GM12878 (cell line): ENCODE measurements at regions not wholly inside any gene's neighbourhood (a gene's known extent, or its start where the extent isn't known, plus 50 kb on each side); places are given as distances from the start of the nearest gene placed in this dataset.

Source experiments
- ATAC-seq: fragments of 200-7000 bp; cut with Tn5 transposase; 3 replicates; pipeline ENCODE4 v1.9.1; 2020; ENCODE audit warnings: mild to moderate bottlenecking, moderate library complexity
- BruUV-seq: library from RNA; stranded (reverse); fragments of 400-500 nt; replicated peaks from 2 replicates; lab custom pipeline; 2021; lab: Mats Ljungman, UMichigan
- CTCF ChIA-PET: fragments of 300-600 bp; sonication (Branson Sonifier 250); formaldehyde crosslinking; extraction: SDS; loops from one replicate; lab custom pipeline; 2021; ENCODE audit warnings: inconsistent platforms; lab: Yijun Ruan, JAX
- POLR2A ChIA-PET: fragments of 350-600 bp; formaldehyde crosslinking; extraction: SDS; loops from one replicate; lab custom pipeline; 2021; ENCODE audit warnings: inconsistent platforms; lab: Charles Lee
- RAD21 ChIA-PET: fragments of 300-600 bp; sonication (Branson Sonifier 250); formaldehyde crosslinking; loops from one replicate; lab custom pipeline; 2023; ENCODE audit warnings: antibody characterized with exemption; ENCODE audit not compliant: unreplicated experiment; lab: Charles Lee
- SMC1A ChIA-PET: fragments of 300-600 bp; sonication (Branson Sonifier 250); formaldehyde crosslinking; loops from one replicate; lab custom pipeline; 2023; ENCODE audit not compliant: unreplicated experiment, uncharacterized antibody; lab: Charles Lee
- DNase-seq: peaks from one replicate; pipeline ENCODE4 v3.0.0-alpha.2; 2011; ENCODE audit warnings: low read depth, low spot score
- FAIRE-seq: peaks from 3 replicates; lab custom pipeline; 2011; peaks lifted over from hg19 to GRCh38; lab: Jason Lieb, UNC
- H2AFZ ChIP-seq: 2 replicates; pipeline ENCODE4 v1.6.0; 2011; ENCODE audit warnings: low read depth, low read length, control low read depth; ENCODE audit not compliant: control insufficient read depth
- H3K27ac ChIP-seq: 2 replicates; pipeline ENCODE4 v1.5.1; 2011; ENCODE audit warnings: control low read depth; ENCODE audit not compliant: control insufficient read depth, insufficient read depth
- H3K27me3 ChIP-seq, 2 experiments: replicated peaks in 1 of 2; 2 replicates each; pipeline versions ENCODE4 v1.6.0 to v1.6.1; 2011; ENCODE audit warnings: low read length in 1 of 2; ENCODE audit not compliant: control insufficient read depth in 2 of 2, insufficient read depth in 2 of 2
- H3K36me3 ChIP-seq, 2 experiments: 2 replicates each; pipeline ENCODE4 v1.5.1; 2011; ENCODE audit warnings: low read length in 1 of 2; ENCODE audit not compliant: control insufficient read depth in 2 of 2, insufficient read depth in 2 of 2
- H3K4me1 ChIP-seq: 2 replicates; pipeline ENCODE4 v1.6.1; 2011; ENCODE audit warnings: mild to moderate bottlenecking, low read length, moderate library complexity, mixed read lengths; ENCODE audit not compliant: control insufficient read depth, insufficient read depth
- H3K4me2 ChIP-seq: 2 replicates; pipeline ENCODE4 v1.6.0; 2011; ENCODE audit warnings: control low read depth; ENCODE audit not compliant: control insufficient read depth, insufficient read depth
- H3K4me3 ChIP-seq: fragments of 200-600 bp; sonication (generic); 2 replicates; pipeline ENCODE4 v1.5.1; 2016
- H3K79me2 ChIP-seq: 2 replicates; pipeline ENCODE4 v1.6.0; 2011; ENCODE audit warnings: low read length; ENCODE audit not compliant: control insufficient read depth, insufficient read depth
- H3K9ac ChIP-seq: 2 replicates; pipeline ENCODE4 v1.8.0; 2011; ENCODE audit warnings: low read length, control low read depth, mixed read lengths; ENCODE audit not compliant: control insufficient read depth, insufficient read depth
- H3K9me3 ChIP-seq: replicated peaks from 3 replicates; pipeline ENCODE4 v1.5.1; 2011; ENCODE audit warnings: mild to moderate bottlenecking, low read length; ENCODE audit not compliant: control insufficient read depth, insufficient read depth
- H4K20me1 ChIP-seq: 2 replicates; pipeline ENCODE4 v1.6.0; 2011; ENCODE audit not compliant: control insufficient read depth, insufficient read depth
- CUX1 ChIP-seq: IDR thresholded peaks from 2 replicates; pipeline ENCODE4 v1.6.1; 2012; ENCODE audit warnings: improper control_type of control experiment, low read depth, low read length; ENCODE audit not compliant: insufficient replicate concordance
- HCFC1 ChIP-seq: fragments of 150-350 bp; IDR thresholded peaks from 2 replicates; pipeline ENCODE4 v1.6.1; 2014; ENCODE audit warnings: low read length
- IRF3 ChIP-seq: fragments of 450-650 bp; IDR thresholded peaks from 2 replicates; pipeline ENCODE4 v1.6.1; 2014; ENCODE audit warnings: mild to moderate bottlenecking
- NFIC ChIP-seq: IDR thresholded peaks from 2 replicates; pipeline ENCODE4 v1.6.1; 2012; ENCODE audit warnings: low read depth, mild to moderate bottlenecking, inconsistent platforms, low read length, moderate library complexity
- POLR2AphosphoS2 ChIP-seq: IDR thresholded peaks from 2 replicates; pipeline ENCODE4 v1.6.1; 2011; ENCODE audit warnings: low read depth, mild to moderate bottlenecking, low read length, improper control_type of control experiment, moderate library complexity
- RELB ChIP-seq: fragments of 450-650 bp; IDR thresholded peaks from 2 replicates; pipeline ENCODE4 v1.6.1; 2017; ENCODE audit warnings: low read depth, mild to moderate bottlenecking, moderate library complexity
- whole genome bisulfite sequencing: methylation state at CpG from one replicate; pipeline ENCODE4 v1.1.6; 2016; ENCODE audit warnings: low lambda C conversion rate; ENCODE audit not compliant: insufficient replicate concordance, insufficient coverage; ENCODE audit errors: missing lambda C conversion rate; 5-methylcytosine and 5-hydroxymethylcytosine counted together
- in situ Hi-C: fragments of 300-500 bp; cut with MboI; formaldehyde crosslinking; loops from 9 replicates; pipeline ENCODE4 v1.14.3; 2018; ENCODE audit warnings: mixed read lengths
- intact Hi-C: fragments of 100-400 bp; cut with micrococcal nuclease; formaldehyde crosslinking; loops from one replicate; pipeline ENCODE4 v1.14.2; 2022; ENCODE audit not compliant: unreplicated experiment

GRCh38 chr3:194019398-194020165 is 116.4 kb upstream of the HES1 start:
- Histone ChIP-seq H3K27me3 (peaks cover 3 to 4% of the 10 kb centered on the region in 2 experiments; a peak in 2 of 4 replicates), H3K27ac (no peak overlapping the region), H4K20me1 (no peaks in the 10 kb centered on the region), H3K9ac (no peak overlapping the region), H3K4me3 (no peak overlapping the region), H3K4me1 (no peaks in the 10 kb centered on the region), H2AFZ (no peak overlapping the region), H3K9me3 (no peaks in the 10 kb centered on the region; the same call in 2 of the 3 replicates), H3K4me2 (no peak overlapping the region), H3K79me2 (no peaks in the 10 kb centered on the region), H3K36me3 (no peaks in the 10 kb centered on the region)
- in situ Hi-C loops (no loop called here), intact Hi-C loops (no loop called here)
- no peak for FAIRE-seq
- BruUV-seq: no TSS peak
- ChIA-PET RAD21 (no interaction called here), SMC1A (interaction anchor here (0.7 kb wide), 1 partner anchor 45 kb away, joined by 3 read pairs; no protein-coding TSS in a partner anchor), POLR2A (interaction anchor here (0.6 kb wide), 1 partner anchor 215 kb away, joined by 4 read pairs; no protein-coding TSS in a partner anchor), CTCF (no interaction called here)
- 58% methylated on average over 10 of the region's 10 CpGs for WGBS
- no peak for DNase-seq
- TF ChIP-seq NFIC: no peak
- TF ChIP-seq HCFC1: no peak
- no peak for TF ChIP-seq POLR2AphosphoS2
- TF ChIP-seq RELB: no peak
- TF ChIP-seq CUX1: no peak
- no peak for TF ChIP-seq IRF3
- ATAC-seq: no peak
